Hindlimb muscle (tissue), 1 donor: ENCODE measurements at regions not wholly inside any gene's neighbourhood (a gene's known extent, or its start where the extent isn't known, plus 50 kb on each side); places are given as distances from the start of the nearest gene placed in this dataset.

Source experiments
- DNase-seq: peaks from one replicate; pipeline ENCODE4 v3.0.0-alpha.2; 2013

DNA sequence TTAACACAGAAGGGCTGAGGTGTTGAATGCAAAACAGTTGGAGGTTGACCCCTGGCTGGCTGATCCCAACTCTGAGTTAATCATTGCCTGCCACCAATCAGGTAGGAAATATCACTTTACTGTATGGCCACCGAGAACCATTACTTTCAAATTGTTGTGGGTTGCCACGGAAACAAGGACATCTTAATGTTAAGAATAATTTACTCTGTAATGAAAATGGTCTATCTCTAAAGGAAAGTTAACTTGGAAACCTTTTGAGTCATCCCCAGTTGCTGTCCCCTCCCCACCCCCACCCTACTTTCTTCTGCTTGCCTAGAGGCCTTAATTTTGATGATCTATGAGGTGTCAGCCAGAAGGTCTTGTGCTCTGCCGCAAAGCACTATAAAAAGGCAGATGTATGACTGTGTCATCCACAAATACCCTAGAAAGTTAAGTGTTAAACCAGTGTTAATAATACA lies 78.7 kb upstream of the SNRK start:
- DNase-seq = no peak

DNA sequence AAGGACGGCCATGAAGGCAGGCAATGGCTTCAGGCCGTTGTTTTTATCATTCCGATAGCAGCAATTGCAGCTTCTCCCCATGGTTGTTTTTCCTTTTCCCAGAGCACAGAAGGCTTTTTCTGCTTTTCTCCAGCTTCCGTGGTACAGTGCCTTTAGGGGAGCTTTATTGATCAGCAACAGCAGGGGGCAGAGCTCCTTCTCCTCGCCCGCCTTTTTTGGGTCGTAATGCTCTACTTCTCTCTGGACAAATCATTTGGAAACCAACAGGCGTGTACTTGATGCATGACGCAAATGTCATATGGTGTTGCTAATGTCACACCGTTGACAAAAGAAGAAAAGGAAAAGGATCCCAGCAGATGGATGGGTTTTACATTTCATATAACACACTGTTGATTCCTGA lies 79.7 kb upstream of the SNRK start:
- no peak for DNase-seq

DNA sequence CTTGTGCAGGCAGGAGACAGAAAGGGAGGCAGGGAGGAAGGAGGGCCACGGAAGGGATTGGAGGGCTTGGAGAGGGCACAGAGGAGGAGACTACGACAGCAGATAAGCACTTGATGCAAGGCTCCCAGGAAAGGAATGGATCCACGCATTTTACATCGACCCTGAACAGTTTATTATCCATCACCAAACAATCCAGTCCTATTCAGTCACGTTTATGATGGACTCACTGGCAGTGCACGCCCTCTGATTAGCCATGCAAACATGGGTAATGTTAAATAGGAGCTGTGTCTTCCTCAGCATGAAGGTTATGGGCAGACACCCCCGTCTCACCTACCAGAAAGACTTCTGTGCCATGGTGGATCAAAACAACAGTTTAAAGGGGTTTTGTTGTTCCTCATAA lies 80.2 kb upstream of the SNRK start:
- no peak for DNase-seq

DNA sequence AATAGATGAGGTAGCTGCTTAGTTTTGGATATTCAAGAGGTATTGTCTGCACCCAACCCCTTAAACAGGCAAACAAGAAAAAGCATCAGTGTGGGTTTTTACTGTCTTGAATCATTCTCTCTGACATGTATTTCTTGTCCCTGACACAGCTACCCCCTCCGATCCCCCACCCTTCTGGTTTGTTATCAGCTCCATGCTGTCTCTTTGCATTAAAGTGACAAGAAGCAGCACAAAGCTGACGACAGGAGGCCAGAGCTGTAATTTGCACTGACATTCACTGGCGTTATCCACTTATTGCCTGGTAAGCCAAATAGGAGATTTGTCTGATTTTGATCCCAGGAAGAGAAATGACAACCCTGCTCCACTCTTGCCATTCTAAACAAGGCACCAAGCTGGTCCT lies 83.3 kb upstream of the SNRK start:
- no peak for DNase-seq

DNA sequence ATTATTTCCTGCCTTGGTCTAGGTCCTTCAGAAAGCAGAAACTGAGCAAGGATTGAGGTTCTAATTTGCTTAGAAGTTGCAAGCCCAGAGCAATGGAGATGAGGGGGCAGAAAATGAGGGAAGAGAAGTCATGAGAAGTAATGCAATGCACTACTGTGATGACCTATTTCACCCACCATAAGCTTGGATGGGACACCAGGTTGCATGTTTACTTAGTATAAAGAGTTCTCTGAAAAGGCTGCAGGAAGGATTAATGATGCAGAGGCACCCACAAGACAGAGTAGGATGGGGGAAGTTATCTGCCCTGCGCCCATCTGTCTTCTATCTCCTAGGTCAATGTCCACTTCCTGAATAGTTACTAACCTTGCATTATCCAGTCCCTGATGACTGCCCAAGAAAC lies 84.8 kb upstream of the SNRK start:
- DNase-seq = no peak

DNA sequence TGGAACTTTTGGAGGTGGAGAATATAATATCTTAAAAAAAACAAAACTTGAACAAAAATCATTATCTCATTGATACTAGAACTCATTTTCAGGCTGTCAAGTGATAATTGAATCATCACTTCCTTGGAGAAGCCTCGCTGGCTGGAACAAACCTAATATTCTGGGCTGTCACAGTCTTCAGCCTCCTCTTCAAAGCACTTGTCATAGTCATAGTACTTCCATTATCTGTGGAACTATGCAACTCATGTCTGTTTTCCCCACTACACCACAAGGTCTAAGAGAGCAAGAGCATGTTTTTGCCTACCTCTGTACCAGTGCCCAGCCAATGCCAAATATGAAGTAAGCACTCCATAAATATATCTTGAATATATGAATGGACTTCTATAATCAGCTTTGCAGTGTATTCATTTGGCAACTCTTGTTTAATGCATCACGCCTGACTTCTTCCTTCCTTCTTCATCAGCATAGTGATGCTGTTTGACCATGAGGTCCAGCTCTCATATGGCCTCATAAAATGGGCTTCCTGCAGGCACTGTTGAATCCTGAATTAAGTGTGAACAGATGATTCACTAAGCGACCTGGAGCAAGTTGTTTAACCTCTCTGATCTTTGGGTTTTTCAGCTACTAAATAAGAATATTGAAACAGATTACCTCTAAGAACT lies 86.6 kb upstream of the SNRK start:
- no peak for DNase-seq

DNA sequence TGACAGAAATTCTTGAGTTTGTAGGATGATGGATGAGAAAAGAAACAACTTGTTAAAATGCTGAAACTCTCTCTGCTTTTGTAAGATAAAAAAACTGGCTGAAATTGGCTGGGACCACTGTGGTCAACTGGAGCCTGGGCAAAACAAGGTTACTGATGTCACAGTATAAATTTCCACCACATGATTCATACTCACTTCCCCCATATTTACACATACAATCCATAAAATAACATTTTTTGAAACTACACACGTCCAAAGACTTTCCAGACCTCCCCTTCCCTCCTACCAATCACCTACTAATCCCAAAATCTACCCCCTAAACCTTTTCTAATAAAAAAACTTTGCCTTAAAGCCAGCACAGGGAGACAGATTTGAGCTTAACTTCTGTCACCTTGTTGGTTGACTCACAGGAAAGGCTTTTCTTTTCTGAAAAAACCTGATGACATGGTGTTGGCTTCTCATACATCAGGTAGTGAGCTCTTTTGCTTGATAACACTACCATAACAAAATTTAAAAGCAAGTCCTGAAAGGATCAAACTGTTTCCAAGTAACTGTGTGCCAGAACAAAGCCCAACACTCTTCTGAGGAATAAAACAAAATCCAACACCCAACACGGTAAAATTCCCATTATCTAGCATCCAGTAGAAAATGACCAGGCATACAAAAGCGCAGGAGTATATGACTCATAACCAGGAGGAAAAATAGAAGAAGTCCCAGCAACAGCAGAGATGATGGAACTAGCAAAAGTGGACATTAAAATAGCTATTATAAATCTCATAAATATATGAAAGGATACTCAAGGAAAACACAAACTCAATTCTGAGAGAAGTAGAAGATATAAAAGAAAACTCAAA lies 87.3 kb upstream of the SNRK start:
- no peak for DNase-seq

DNA sequence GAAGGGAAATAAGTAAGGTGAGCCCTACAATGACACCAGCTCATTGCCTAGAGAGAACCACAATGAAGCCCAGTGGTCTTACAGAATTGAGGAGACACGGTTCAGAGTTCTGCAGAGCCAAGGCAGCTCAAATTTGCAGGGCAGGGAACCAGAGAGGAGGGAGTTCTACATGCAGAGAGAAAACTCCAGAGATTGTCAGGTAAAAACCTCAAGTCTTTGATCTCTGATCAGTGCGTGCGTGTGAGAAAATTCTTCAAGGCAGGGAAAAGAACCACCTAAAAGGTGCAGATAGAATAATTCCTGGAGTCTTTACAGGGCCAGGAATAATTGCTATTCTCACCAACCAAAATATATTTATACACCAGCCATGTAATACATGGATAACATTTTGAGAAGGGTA lies 88.0 kb upstream of the SNRK start:
- no peak for DNase-seq

DNA sequence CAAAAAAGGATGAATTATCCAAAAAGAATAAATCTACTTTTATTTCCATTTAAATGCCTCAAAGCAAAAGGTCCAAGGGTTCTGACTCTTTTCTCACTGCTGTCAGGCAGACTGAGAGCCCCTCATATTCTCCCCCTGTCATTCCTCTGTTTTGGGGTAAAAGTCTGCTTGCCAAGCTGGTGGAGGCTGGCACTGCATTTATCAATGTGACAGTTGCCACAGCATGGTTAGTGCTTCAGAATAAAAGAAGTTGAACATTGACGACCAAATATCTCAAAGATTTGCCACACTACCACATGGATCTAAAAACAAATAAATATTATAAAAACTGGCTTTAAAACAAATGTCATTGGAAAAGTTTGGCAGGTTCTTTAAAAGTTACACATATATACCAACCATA lies 89.2 kb upstream of the SNRK start:
- DNase-seq = no peak

DNA sequence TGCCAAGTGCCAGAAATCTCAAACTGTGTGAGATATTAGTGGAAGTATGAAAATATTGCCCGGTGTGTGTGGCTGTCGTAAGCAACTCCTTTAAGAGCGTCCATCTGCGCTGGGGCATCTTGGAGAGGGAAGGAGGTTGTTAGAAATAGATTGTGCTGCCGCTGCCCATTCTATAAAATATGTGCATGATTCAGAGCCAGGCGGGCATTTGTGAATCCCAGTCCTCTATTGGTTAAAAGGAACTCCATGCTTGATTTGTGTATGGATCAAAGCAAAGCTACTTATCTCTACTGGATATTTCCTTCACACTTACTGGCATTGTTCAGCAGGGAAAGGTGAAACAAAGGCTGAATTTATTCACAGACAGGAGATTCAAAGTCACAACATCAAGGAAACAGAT lies 89.6 kb upstream of the SNRK start:
- DNase-seq = no peak

DNA sequence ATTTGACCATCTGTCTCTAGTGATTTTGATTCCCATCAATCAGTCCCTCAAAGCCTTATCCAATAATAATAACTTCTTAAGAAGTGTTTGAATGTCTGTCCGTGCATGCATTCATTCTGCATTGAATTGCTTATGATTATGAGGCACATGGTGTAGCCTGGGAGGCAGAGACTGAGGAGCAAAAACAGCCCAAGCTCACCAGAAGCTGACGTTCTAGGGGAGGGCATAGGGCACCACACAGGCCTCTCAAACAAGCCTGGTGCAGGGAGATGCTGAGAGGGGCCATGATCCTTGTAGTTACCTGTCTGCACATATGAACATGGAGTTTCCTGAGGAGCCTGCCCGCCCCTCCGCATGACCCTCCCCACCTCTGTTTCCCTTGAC lies 89.2 kb upstream of the POMGNT2 start:
- no peak for DNase-seq

DNA sequence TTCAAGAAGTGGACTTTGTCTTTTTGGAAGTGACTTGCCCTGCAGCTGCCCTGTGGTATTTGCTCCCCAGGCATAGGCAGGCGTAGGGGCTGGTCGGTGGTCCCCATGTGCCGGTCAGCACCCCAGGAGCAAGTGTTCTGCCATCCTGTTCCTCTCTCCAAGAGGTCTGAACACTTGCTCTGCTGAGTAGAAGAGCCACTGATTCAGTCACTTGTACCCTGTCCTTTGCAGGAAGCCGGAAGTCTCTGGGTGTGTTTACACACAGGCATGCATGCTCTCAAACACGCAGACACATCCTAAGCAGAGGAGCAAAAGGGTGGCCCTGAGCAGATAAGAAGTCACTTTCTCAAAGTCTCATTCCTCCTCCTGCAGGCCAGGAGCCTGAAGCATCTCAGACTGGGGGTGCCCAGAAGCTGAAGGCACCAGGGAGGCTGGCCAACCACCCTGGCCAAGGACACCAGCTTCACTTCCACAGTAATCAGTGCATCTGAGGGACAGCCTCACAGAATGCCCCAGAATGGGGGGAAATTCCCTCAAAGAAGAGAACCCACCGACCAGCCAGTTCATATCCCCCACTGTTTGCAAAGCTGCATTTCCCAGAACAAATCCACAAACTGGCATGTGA lies 88.7 kb upstream of the POMGNT2 start:
- no peak for DNase-seq

DNA sequence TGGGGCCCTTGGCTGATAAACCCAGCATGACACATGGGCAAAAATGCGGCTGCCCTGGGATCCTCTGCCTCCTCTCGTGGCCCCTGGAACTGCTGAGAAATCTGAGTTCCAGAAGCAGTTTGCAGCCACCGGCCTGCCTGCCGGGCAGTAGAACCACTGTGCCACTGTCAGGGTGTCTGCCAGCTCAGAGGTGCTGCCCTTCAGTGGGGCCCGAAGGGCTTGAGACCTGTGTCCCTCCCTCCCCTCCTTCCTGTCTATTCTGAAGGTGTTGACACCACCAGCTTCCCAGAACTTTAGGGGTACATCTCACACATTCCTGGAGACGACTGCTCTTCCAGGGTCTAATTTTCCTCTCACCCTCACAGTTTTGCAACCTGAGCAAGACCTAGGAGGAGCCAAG lies 88.2 kb upstream of the POMGNT2 start:
- no peak for DNase-seq

DNA sequence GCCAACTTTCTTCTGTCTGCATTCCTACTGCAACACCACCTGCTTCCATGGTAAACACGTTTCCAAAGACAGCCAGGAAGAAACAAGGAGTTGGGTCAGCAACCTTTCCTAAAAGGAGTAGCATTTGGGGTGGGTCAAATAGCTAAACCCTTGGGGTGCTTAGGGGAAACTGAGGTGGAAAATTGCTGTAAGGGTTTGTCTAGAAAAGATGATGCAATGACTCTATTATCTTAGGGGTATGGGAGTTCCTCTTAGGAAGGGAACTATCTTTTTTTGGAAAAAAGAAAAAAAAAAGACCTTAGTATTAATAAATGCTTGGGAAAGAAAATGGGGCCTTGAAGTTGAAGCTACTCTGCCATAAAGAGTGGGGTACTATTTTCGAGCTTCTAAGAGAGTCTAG lies 86.1 kb upstream of the POMGNT2 start:
- DNase-seq = no peak

DNA sequence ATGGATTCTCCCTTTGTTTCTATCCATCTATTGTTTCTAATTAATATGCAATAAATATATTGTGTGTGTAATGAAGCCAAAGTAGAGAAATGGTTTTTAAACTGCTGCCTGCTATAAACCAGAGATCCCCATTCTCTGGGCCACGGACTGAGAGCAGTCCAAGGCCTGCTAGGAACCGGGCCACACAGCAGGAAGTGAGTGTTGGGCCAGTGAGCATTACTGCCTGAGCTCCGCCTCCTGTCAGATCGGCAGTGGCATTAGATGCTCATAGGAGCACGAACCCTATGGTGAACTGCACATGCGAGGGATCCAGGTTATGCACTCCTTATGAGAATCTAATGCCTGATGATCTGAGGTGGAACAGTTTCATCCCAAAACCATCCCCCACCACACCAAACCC lies 85.2 kb upstream of the POMGNT2 start:
- no peak for DNase-seq

DNA sequence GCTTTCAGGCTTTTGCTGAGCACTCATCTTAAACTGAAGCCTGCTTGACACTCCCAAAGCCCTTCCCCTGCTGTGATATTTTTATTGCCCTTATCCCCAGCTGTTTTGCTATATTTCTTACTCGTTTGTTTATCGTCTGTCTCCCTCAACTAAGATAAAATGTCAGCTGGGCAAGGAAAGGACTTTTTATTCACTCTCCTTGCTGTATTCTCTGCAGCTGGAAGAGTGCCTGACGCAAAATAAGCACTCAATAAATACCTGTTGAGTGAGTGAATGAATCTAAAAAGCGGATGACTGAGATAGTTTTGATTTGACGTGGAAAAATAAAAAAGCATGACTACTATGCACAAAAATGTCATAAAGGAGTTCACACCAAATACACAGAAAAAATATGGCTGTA lies 84.8 kb upstream of the POMGNT2 start:
- DNase-seq = no peak

DNA sequence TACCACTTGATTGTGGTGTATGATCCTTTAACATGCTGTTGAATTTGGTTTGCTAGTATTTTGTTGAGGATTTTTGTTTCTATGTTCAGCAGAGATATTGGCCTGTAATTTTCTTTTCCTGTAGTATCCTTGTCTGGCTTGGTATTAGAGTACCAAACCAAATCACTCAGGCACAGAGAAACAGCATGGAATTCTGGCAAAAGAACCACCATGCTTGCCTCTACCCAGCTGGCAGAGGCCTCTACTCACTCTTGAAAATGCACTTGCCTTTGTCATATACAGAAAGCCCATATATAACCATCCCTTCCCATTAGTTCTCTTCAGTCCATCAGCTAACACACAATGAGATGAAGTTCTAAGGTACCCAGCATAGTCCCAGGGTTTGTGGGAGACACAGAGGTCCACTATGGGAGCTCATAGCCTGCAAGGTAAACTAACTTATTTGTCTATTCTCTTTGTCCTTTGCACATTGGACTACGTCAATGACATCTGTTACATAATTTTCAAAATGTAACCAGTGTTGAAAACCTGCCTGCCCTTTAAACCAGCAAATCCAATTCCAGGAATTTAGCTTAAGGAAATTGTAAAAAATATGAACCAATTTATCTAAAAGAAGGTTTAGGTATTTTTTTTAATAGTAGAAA lies 82.1 kb upstream of the POMGNT2 start:
- DNase-seq = no peak

DNA sequence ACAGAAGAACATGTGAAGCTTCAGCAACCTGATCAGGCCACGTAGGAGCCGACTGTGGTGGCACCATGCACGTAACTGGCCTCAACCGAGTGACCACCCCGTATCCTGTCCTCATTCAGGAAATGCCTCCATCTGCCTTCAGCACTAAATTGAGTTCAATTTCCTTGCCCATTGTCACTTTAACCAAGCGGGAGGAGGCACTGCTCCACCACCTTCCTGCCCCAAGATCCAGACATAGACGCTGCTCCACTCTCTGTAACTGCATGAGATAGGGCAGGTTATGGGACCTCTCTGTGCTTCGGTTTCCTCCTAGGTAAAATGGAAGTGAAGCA lies 80.1 kb upstream of the POMGNT2 start:
- no peak for DNase-seq

DNA sequence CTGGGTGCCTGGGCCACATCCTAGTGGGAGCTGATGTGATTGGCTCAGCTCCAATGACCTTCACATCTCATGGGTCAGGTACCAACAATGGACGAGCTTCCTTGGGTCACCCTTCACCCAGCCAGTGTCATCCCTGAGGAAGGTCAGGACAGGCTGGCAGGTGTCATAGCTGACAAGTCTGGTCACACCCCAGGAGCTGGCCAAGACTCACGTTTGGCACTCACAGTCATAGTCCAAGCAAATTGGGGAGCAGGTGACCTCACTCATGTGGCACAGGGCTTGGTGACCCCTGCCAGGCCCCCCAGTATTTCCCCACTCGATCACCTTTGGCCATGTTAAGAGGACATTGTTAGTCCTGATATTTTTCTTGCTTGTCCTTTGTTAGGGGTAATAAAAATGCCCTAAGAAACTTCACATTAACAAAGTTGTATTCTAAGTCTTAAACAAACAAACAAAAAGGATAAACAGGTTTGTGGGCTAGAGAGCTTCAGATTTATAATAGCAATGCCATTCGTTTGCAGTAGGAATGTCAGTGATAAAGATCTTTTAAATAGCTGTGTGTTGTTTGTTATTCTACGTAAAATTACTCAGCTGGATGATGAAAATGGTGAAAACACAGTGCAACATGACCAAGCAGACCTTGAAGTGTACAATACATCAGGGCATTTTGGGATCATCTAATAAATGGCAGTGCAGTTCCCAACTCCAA lies 79.5 kb upstream of the POMGNT2 start:
- DNase-seq = no peak

DNA sequence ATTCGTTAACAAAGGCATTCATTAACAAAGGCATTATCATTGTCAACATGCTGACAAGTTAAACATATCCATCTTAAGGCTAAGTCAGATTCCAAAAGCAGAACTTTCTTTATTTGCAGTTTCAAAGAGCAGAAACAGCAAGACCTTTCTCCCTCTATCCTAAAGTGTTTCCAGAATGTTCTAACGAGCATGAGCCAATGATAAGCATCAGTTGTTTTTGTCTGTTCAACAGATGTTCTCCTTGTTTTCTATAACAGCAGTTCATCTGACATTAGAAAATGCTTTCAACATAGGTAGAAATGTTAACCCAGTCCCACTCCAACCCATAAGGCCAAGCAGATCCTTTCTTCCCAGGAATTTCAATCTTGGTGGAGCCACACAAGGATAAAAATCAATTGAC lies 77.6 kb upstream of the POMGNT2 start:
- no peak for DNase-seq

DNA sequence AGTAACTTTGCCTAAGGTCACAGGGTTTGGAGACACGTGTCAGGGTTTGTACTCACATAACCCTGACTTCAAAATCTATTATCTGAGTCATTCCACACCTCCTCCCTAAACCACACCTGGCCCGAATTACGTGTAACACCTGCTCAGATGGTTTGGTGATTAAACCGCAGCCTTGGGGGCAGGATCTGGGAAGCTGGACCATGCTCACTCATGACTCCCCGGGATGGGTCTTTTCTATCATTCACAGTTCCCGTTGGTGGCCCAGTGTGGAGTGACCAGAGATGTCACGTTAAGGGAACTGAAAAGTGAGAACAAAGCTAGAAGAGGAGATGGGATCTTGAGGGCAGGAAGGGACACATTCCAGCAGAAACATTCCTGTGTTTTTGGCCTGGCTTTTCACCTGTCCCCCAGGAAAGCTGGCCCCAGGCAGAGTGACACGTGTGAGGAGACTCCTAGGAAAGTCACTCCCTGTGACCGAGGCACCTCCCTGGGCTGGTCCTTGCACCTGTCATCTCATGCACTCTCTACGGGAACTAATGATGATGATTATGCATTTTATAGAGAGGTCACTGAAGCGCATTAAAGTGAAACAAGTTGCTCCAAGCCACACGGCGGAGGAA lies 75.4 kb upstream of the POMGNT2 start:
- no peak for DNase-seq

DNA sequence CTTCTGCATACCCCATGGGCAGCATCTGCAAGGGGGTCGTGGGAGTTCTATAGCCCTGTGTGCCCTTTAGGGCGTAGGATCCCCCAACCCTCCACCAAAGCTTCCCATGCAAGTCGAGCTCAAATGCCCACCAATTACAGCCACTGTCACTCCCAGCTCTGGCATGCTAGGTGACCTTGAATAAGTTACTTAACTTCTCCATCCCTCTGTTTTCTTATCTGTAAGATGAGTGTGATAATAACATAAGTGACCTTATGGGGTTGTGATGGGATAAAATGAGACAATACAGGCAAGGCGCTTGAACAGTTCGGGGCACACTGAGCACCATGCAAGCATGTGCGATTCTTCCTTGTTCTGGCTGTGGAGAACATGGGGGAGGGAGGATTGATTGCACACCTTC lies 74.8 kb upstream of the POMGNT2 start:
- no peak for DNase-seq

DNA sequence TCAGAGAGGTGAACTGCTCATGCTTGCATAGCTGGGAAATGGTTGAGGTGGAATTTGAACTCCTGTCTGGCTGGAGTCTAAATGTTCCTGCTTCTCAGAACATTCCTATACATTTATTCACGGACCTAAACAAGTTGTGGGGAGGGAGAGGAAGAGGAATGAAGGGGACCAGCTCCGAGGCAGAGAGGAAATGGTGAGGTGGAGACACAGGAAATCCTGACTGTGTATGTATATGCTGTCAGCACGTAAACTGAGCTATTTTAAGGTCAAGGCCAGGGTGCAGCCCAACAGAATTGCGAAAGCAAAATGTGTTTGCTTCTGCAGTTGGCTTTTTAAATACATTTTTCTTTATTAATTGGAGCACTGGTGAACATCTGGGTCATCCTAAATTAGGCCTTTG lies 74.1 kb upstream of the POMGNT2 start:
- DNase-seq = no peak
